Neural progenitor cell (in vitro differentiated cells): ENCODE measurements at regions not wholly inside any gene's neighbourhood (a gene's known extent, or its start where the extent isn't known, plus 50 kb on each side); places are given as distances from the start of the nearest gene placed in this dataset.

Experiments
- DNase-seq: peaks from one replicate; pipeline ENCODE4 v3.0.0-alpha.2; 2016; ENCODE audit warnings: low spot score
- H2AFZ ChIP-seq: fragments of 200-600 bp; sonication (generic); replicated peaks from 2 replicates; pipeline ENCODE4 v1.6.1; 2016; ENCODE audit warnings: antibody characterized with exemption
- H3F3A ChIP-seq: fragments of 200-600 bp; sonication (generic); 2 replicates; pipeline ENCODE4 v1.6.1; 2016; ENCODE audit warnings: antibody characterized with exemption, low read depth
- H3K27ac ChIP-seq: fragments of 200-600 bp; sonication (generic); 2 replicates; pipeline ENCODE4 v1.5.1; 2016; ENCODE audit warnings: mild to moderate bottlenecking
- H3K27me3 ChIP-seq: fragments of 200-600 bp; sonication (generic); 2 replicates; pipeline ENCODE4 v1.6.1; 2016; ENCODE audit warnings: mild to moderate bottlenecking, moderate library complexity
- H3K36me3 ChIP-seq: fragments of 200-600 bp; sonication (generic); 2 replicates; pipeline ENCODE4 v1.5.1; 2016
- H3K4me1 ChIP-seq: fragments of 200-600 bp; sonication (generic); 2 replicates; pipeline ENCODE4 v1.6.1; 2016; ENCODE audit warnings: mixed run types
- H3K4me2 ChIP-seq: fragments of 200-600 bp; sonication (generic); 2 replicates; pipeline ENCODE4 v1.6.1; 2016
- H3K4me3 ChIP-seq: fragments of 200-600 bp; sonication (generic); 2 replicates; pipeline ENCODE4 v1.5.1; 2016
- H3K79me2 ChIP-seq: fragments of 200-600 bp; sonication (generic); 2 replicates; pipeline ENCODE4 v1.6.1; 2016; ENCODE audit warnings: low read depth
- H3K9ac ChIP-seq: fragments of 200-600 bp; sonication (generic); 2 replicates; pipeline ENCODE4 v1.6.1; 2016
- H3K9me3 ChIP-seq: fragments of 200-600 bp; sonication (generic); 2 replicates; pipeline ENCODE4 v1.5.1; 2016; ENCODE audit warnings: low read depth
- H4K20me1 ChIP-seq: fragments of 200-600 bp; sonication (generic); 2 replicates; pipeline ENCODE4 v1.6.1; 2016; ENCODE audit warnings: low read depth
- H3K27ac Mint-ChIP-seq: 3 replicates; pipeline ENCODE4 v1.8.0; 2021; ENCODE audit warnings: mixed read lengths
- H3K27me3 Mint-ChIP-seq: 2 replicates; pipeline ENCODE4 v1.8.0; 2022; ENCODE audit warnings: low read depth, mild to moderate bottlenecking, inconsistent platforms, moderate library complexity, mixed read lengths; ENCODE audit not compliant: insufficient read depth
- H3K36me3 Mint-ChIP-seq: 3 replicates; pipeline ENCODE4 v1.8.0; 2021; ENCODE audit warnings: mixed read lengths
- H3K4me1 Mint-ChIP-seq: 3 replicates; pipeline ENCODE4 v1.8.0; 2021; ENCODE audit warnings: mixed read lengths
- H3K4me3 Mint-ChIP-seq: 3 replicates; pipeline ENCODE4 v1.8.0; 2021; ENCODE audit warnings: mild to moderate bottlenecking, moderate library complexity, mixed read lengths
- H3K9me3 Mint-ChIP-seq: 3 replicates; pipeline ENCODE4 v1.8.0; 2020; ENCODE audit warnings: mixed read lengths
- EZH2 ChIP-seq: fragments of 200-600 bp; sonication (generic); IDR thresholded peaks from 2 replicates; pipeline ENCODE4 v1.6.1; 2017; ENCODE audit warnings: antibody characterized with exemption, mild to moderate bottlenecking, moderate library complexity
- EZH2phosphoT487 ChIP-seq: fragments of 200-600 bp; sonication (generic); IDR thresholded peaks from 2 replicates; pipeline ENCODE4 v1.6.1; 2017; ENCODE audit warnings: antibody characterized with exemption
- TF ChIP-seq, protein P1 (sequence below): fragments of 200-600 bp; sonication (generic); IDR thresholded peaks from 2 replicates; pipeline ENCODE4 v1.5.1; 2017; ENCODE audit warnings: antibody characterized with exemption, mild to moderate bottlenecking

DNA sequence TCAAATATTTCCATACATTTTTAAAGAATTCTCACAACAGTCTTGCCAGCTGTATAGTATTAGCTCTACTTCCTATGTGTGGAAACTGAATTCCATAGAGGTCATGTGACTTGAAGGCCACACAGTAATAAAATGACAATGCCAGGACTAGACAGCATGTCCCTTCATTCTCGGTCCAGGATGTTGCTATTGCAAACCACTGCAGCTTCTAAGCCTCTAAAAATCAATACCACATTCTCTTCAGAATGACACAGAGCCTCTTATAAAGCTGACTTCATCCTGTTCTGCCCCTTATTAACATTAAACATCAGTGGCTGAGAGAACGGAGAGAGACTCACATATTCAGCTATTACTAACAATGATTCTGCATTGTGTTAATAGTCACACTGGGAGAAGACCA lies 240.3 kb upstream of the PEX5L start:
- no peaks in the 10 kb centered on the region for H3F3A ChIP-seq
- peaks cover 6% of the 10 kb centered on the region for H3K4me1 Mint-ChIP-seq
- no peak overlapping the region for H3K27ac Mint-ChIP-seq
- H4K20me1 ChIP-seq = no peaks in the 10 kb centered on the region
- no peak overlapping the region for H3K4me3 Mint-ChIP-seq
- no peaks in the 10 kb centered on the region for H3K36me3 ChIP-seq
- H3K9me3 ChIP-seq = no peaks in the 10 kb centered on the region
- no peak for DNase-seq
- no peaks in the 10 kb centered on the region for H3K36me3 Mint-ChIP-seq
- no peaks in the 10 kb centered on the region for H3K4me1 ChIP-seq
- H3K27me3 Mint-ChIP-seq = no peaks in the 10 kb centered on the region
- H2AFZ ChIP-seq = no peak overlapping the region
- no peak overlapping the region for H3K9ac ChIP-seq
- no peak for TF ChIP-seq EZH2
- TF ChIP-seq, protein P1, sequence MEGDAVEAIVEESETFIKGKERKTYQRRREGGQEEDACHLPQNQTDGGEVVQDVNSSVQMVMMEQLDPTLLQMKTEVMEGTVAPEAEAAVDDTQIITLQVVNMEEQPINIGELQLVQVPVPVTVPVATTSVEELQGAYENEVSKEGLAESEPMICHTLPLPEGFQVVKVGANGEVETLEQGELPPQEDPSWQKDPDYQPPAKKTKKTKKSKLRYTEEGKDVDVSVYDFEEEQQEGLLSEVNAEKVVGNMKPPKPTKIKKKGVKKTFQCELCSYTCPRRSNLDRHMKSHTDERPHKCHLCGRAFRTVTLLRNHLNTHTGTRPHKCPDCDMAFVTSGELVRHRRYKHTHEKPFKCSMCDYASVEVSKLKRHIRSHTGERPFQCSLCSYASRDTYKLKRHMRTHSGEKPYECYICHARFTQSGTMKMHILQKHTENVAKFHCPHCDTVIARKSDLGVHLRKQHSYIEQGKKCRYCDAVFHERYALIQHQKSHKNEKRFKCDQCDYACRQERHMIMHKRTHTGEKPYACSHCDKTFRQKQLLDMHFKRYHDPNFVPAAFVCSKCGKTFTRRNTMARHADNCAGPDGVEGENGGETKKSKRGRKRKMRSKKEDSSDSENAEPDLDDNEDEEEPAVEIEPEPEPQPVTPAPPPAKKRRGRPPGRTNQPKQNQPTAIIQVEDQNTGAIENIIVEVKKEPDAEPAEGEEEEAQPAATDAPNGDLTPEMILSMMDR = no peak
- no peak for TF ChIP-seq EZH2phosphoT487
- no peak overlapping the region for H3K4me3 ChIP-seq
- H3K4me2 ChIP-seq = no peak overlapping the region
- H3K79me2 ChIP-seq = no peaks in the 10 kb centered on the region
- no peaks in the 10 kb centered on the region for H3K9me3 Mint-ChIP-seq
- no peak overlapping the region for H3K27ac ChIP-seq
- no peaks in the 10 kb centered on the region for H3K27me3 ChIP-seq

DNA sequence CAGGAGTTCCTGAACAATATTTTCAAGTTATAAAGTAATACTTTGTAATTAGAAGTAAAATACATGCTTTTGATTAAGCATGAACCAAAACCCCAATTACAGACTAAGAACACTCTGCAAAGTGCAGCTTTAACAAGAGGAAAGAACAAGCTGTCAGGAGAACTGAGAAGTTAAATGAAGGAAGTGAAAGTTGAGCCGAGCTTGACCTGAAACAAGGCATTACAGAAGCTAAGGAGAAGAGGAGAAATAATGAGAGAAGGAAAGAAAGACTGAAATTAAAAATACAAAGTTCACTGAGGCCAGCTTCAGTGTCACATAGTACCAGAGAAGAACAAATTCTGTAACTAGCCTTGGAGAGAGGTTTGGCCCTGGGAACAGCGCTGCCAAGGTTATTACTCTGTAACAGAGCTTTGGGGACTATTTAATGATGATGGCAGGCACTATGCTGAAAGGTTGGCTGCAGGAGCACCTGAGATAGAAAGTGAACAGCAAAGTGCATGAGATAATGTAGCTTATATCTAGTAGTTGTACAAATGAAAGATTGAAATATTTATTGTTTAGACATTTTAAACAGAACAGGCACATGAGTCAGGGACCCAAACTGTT lies 241.9 kb upstream of the PEX5L start:
- DNase-seq = no peak
- H3F3A ChIP-seq = no peaks in the 10 kb centered on the region
- H3K4me2 ChIP-seq = no peak overlapping the region
- Mint-ChIP-seq H3K27me3 (no peaks in the 10 kb centered on the region), H3K36me3 (no peaks in the 10 kb centered on the region), H3K9me3 (no peaks in the 10 kb centered on the region), H3K4me1 (peaks cover 6% of the 10 kb centered on the region), H3K4me3 (no peak overlapping the region), H3K27ac (no peak overlapping the region)
- H3K79me2 ChIP-seq = no peaks in the 10 kb centered on the region
- no peaks in the 10 kb centered on the region for H3K9me3 ChIP-seq
- H4K20me1 ChIP-seq = no peaks in the 10 kb centered on the region
- TF ChIP-seq EZH2 (no peak), EZH2phosphoT487 (no peak)
- TF ChIP-seq, protein P1 = no peak
- H3K9ac ChIP-seq = no peak overlapping the region
- no peak overlapping the region for H2AFZ ChIP-seq
- H3K4me1 ChIP-seq = no peaks in the 10 kb centered on the region
- no peak overlapping the region for H3K4me3 ChIP-seq
- H3K27ac ChIP-seq = no peak overlapping the region
- H3K27me3 ChIP-seq = no peaks in the 10 kb centered on the region
- H3K36me3 ChIP-seq = no peaks in the 10 kb centered on the region

DNA sequence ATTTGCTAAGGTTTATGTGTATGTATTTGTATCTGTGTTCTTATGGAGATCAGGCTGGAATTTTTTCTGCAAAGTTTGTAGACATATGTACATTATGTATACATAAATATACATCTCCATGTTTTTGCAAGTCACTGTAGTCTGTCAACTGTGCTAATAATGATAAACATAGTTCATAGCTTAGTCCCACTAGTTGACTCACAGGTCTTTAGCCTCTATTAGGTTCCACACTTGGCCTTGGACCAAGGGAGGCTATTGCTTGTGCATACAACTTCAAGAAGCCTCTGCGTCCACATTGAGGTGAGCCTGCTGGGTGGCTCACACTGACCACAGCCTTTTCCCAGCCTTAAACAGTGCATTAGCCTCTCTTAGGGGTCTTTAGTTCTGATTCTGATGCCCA lies 243.8 kb upstream of the PEX5L start:
- no peaks in the 10 kb centered on the region for H3K4me1 ChIP-seq
- no peaks in the 10 kb centered on the region for H3K36me3 ChIP-seq
- H3F3A ChIP-seq = no peaks in the 10 kb centered on the region
- no peaks in the 10 kb centered on the region for H3K9me3 ChIP-seq
- DNase-seq = no peak
- no peaks in the 10 kb centered on the region for H4K20me1 ChIP-seq
- Mint-ChIP-seq H3K27me3 (no peaks in the 10 kb centered on the region), H3K36me3 (no peaks in the 10 kb centered on the region), H3K9me3 (no peaks in the 10 kb centered on the region), H3K4me1 (peaks cover 6% of the 10 kb centered on the region), H3K27ac (no peak overlapping the region), H3K4me3 (no peak overlapping the region)
- no peak overlapping the region for H3K27ac ChIP-seq
- no peak overlapping the region for H2AFZ ChIP-seq
- H3K79me2 ChIP-seq = no peaks in the 10 kb centered on the region
- TF ChIP-seq EZH2 (no peak), EZH2phosphoT487 (no peak)
- TF ChIP-seq, protein P1 = no peak
- H3K9ac ChIP-seq = no peak overlapping the region
- no peak overlapping the region for H3K4me3 ChIP-seq
- H3K4me2 ChIP-seq = no peak overlapping the region
- no peaks in the 10 kb centered on the region for H3K27me3 ChIP-seq
